ENCODE measurements at regions not wholly inside any gene's neighbourhood (a gene's known extent, or its start where the extent isn't known, plus 50 kb on each side); places are given as distances from the start of the nearest gene placed in this dataset.
"Not testable (repeated sequence)": the region's sequence is repeated elsewhere in the genome, so short reads cannot be mapped to it uniquely, and the experiment has no call there.

DNA sequence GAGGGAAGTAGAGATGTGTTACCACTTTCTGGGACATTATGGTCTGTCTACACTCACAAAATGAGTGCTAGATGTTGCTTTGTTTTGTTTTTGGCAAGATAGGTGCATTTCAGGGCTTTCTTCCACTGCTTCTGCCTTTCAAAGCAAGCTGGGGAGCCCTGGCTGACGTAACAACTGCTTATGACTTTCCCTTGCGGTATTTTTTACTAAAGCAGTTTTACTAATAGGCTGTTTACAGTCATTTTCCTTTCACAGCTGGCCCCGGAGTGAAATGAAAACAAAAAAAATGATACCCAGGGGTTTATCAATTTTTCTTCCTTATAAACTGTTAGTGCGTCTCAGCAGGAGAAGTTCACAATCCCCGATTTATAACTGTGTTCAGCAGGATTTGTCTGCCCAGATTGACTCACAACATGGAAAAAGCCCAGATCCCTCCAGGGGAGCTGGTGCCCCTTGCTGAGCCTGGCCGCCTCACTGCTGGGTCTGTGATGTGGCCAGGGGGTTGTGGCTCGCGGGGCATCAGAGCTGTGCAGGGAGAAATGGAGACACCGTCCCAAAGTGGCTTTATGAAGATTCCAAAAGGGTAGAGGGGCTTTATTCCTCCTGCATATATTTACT lies 184.4 kb upstream of the HS3ST3A1 start:
- DNase-seq (ENCODE audit: low read depth, low spot score): no peak

- DNase-seq (ENCODE audit: low read depth, low spot score): no peak
Observed at GRCh38 chr17:13787636-13788035, 185.9 kb upstream of the HS3ST3A1 start.

GRCh38 chr17:13788385-13788784 lies 186.7 kb upstream of the HS3ST3A1 start:
- DNase-seq (ENCODE audit: low read depth, low spot score): peak; percentile 76

DNA sequence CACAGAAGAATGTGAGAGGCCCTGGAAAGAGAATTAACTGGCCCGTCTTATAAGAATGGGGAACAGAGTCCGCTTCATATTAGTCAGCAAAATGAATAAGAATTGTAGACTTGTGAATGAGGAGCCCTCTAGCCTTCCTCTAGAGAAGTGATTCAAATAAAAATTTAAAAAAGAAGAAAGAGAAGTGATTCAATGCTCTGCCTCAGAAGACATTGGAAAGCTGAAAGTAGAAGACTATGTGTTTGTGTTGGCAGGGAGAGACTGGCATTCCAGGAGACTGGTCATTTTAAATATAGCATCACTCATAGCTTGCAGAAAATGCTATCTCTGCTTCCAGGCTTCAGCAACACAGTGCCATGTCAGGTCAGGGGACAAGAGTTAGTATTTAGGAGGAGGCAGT lies 190.6 kb upstream of the HS3ST3A1 start:
- no peak for DNase-seq (ENCODE audit: low read depth, low spot score)

GRCh38 chr17:13793951-13794350 lies 192.2 kb upstream of the HS3ST3A1 start:
- no peak for DNase-seq (ENCODE audit: low read depth, low spot score)

DNA sequence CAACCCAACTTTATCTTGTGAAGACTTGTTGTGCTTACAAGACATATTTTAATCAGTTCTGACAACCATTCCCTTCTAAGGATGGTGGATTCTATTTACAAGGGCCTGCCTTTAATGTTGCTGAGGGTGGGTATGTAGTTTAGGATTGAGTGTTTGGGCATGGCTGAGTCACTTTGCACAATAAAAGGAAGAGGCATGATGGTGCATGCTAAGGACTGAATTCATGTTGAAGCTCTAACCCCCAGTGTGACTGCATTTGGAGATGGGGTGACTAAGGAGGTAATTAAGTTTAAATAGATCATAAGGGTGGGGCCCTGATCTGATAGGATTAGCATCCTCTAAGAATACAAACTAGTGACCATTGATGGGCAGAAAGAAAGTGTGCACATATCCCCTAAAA lies 196.1 kb upstream of the HS3ST3A1 start:
- DNase-seq (ENCODE audit: low read depth, low spot score): no peak

GRCh38 chr17:13806092-13806491 lies 204.4 kb upstream of the HS3ST3A1 start:
- DNase-seq (ENCODE audit: low read depth, low spot score): no peak

GRCh38 chr17:13807103-13807502 lies 205.4 kb upstream of the HS3ST3A1 start:
- no peak for DNase-seq (ENCODE audit: low read depth, low spot score)

DNA sequence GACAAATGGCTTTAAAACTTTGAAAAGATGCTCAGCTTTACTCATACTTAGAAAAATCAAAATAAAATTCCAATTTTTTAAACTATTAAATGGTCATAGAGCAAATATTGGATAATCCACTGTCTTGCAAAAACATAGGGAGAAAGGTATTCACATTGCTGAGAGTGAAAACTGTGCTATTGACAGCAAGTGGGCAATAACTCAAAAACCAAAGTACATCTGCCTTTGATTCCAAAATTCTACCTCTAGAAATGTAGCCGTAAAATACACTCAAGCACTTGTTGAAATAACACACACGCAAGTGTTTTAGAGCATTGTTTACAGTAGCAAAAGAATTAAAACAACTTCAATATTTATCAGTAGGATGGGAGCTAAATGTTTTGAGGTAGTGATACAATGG lies 210.6 kb upstream of the HS3ST3A1 start:
- DNase-seq (ENCODE audit: low read depth, low spot score): no peak

- DNase-seq (ENCODE audit: low read depth, low spot score): no peak
Observed at GRCh38 chr17:13813347-13814240, 211.9 kb upstream of the HS3ST3A1 start.

DNA sequence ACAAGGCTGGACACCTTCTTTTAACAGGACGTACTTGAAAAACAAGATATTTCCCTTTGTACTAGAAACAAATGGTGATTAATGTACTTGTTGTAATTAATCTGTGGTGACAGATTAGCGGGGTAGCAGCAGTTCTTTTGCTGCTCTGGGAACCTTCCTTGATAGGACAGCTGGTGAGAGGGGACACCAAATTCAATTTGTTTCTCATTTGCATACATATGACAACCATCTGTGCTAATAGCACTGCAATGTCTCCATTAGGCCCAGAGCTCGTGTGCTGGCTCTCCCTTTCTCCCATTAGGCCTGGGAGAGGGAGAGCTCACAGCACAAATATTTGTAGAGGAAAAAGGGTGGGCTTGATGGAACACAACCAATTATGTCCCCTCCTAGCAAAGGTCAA lies 221.0 kb upstream of the HS3ST3A1 start:
- no peak for DNase-seq (ENCODE audit: low read depth, low spot score)

- DNase-seq (ENCODE audit: low read depth, low spot score): no peak
Observed at GRCh38 chr17:13825526-13826040, 223.9 kb upstream of the HS3ST3A1 start.

- no peak for DNase-seq (ENCODE audit: low read depth, low spot score)
Observed at GRCh38 chr17:13827118-13827517, 225.4 kb upstream of the HS3ST3A1 start.

- DNase-seq (ENCODE audit: low read depth, low spot score): no peak
Observed at GRCh38 chr17:13833921-13834320, 232.2 kb upstream of the HS3ST3A1 start.

DNA sequence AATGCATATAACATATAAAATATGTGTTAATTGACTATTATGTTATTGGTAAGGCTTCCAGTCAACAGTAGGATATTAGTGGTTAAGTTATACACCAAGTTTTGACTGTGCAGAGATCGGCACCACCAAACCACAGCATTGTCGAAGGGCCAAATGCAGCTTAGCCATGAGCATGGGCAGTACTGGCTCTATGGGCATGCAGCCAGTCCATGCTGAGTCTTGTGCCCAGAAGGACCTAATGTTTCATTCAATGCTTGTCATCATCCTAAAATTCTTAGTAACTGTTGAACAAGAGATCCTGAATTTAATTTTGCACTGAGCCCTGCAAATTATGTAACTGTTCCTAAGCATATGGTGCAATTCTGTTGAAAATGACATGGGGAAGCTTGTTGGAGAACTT lies 233.4 kb upstream of the HS3ST3A1 start:
- DNase-seq (ENCODE audit: low read depth, low spot score): no peak

DNA sequence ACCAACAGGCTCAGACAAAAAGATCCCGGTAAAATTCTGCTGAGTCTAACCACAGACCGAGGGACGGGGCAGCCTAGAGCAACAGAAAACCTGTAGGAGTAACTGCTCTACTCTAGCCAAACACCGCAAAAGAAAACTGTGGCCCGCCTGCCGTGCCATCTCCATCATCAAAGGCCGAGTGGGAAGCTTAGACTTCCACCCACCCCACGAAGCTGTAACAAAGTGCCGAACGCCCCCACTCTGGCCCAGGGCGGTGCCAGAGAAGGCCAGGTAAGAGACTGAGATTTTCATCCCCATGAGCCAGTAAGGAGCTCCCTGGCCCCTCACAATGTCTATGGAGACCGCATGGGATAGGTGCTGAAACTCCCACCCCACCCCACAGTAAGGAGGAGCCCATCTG lies 231.9 kb upstream of the COX10 start:
- DNase-seq (ENCODE audit: low read depth, low spot score): no peak

- no peak for DNase-seq (ENCODE audit: low read depth, low spot score)
Observed at GRCh38 chr17:13840254-13840653, 229.1 kb upstream of the COX10 start.

- DNase-seq (ENCODE audit: low read depth, low spot score): no peak
Observed at GRCh38 chr17:13843862-13844635, 225.3 kb upstream of the COX10 start.

DNA sequence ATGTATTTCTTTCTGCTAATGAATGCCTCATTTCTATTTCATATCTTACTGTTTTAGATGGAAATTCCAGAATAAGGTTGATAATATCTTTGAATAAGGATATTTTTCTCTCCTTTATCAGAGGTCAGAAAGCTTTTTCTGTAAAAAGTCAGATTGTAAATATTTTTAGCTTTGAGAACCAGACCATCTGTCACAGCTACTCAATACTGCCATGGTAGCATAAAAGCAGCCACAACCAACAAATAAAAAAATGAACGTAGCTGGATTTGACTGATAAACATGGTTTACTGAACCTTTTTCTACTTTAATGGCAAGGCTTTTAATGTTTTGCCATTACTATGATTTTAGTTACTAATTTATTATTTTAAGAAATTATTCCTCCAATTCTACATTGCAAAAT lies 217.4 kb upstream of the COX10 start:
- no peak for DNase-seq (ENCODE audit: low read depth, low spot score)

DNA sequence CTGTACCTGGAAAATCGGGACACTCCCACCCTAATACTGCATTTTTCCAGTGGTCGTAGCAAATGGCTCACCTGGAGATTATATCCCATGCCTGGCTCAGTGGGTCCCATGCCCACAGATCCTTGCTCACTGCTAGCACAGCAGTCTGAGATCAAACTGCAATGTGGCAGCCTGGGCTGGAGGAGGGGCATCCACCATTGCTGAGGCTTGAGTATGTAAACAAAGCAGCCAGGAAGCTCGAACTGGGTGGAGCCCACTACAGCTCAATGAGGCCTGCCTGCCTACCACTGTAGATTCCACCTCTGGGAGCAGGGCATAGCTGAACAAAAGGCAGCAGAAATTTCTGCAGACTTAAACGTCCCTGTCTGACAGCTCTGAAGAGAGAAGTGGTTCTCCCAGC lies 213.6 kb upstream of the COX10 start:
- DNase-seq (ENCODE audit: low read depth, low spot score): not testable (repeated sequence)

DNA sequence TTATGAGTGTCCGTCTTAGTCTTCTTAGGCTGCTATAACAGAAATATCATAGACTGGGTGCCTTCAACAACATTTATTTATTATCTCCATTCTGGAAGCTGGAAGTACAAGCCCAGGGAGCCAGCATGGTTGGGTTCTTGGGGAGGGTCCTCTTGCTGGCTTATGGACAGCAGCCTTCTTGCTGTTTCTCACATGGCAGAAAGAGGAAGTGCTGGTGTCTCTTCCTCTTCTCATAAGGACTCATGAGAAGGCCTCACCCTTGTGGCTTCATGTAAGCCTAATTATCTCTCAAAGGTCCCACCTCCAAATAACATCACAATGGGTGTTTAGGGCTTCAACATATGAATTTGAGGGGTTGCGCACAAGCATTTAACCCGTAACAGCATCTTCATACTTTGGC lies 207.0 kb upstream of the COX10 start:
- no peak for DNase-seq (ENCODE audit: low read depth, low spot score)

- DNase-seq (ENCODE audit: low read depth, low spot score): no peak
Observed at GRCh38 chr17:13863436-13863835, 205.9 kb upstream of the COX10 start.
